ENCODE measurements at regions not wholly inside any gene's neighbourhood (a gene's known extent, or its start where the extent isn't known, plus 50 kb on each side); places are given as distances from the start of the nearest gene placed in this dataset.

GRCh38 chrX:16028576-16028975, 94.8 kb upstream of the GRPR start:
- TF ChIP-seq POLR2A (IDR thresholded peaks at IDR 0.05; ENCODE audit: low read length), result no peak
- no peak for TF ChIP-seq GATA1 (IDR thresholded peaks at IDR 0.05; ENCODE audit: low read depth, low read length)
